Skin of body (tissue), 1 donor: ENCODE measurements at regions not wholly inside any gene's neighbourhood (a gene's known extent, or its start where the extent isn't known, plus 50 kb on each side); places are given as distances from the start of the nearest gene placed in this dataset.
"Not testable (repeated sequence)": the region's sequence is repeated elsewhere in the genome, so short reads cannot be mapped to it uniquely, and the experiment has no call there.

Experiments
- DNase-seq: peaks from one replicate; lab custom pipeline; 2025; lab: John Stamatoyannopoulos, UW

DNA sequence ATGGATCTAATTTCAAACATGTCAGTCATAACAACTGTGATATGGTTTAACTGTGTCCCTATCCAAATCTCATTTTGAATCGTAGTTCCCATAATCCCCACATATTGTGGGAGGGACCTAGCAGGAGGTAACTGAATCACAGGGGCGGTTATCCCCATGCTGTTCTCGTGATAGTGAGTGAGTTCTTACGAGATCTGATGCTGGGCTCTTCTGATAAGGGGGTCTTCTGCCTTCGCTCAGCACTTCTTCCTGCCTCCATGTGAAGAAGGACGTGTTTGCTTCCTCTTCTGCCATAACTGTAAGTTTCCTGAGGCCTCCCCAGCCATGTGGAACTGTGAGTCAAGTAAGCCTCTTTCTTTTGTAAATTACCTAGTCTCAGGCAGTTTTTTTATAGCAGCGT is 138.0 kb upstream of the PCGF5 start:
- DNase-seq = no peak

- DNase-seq = no peak
These were observed 131.9 kb upstream of the PCGF5 start for GRCh38 chr10:91088300-91089140.

DNA sequence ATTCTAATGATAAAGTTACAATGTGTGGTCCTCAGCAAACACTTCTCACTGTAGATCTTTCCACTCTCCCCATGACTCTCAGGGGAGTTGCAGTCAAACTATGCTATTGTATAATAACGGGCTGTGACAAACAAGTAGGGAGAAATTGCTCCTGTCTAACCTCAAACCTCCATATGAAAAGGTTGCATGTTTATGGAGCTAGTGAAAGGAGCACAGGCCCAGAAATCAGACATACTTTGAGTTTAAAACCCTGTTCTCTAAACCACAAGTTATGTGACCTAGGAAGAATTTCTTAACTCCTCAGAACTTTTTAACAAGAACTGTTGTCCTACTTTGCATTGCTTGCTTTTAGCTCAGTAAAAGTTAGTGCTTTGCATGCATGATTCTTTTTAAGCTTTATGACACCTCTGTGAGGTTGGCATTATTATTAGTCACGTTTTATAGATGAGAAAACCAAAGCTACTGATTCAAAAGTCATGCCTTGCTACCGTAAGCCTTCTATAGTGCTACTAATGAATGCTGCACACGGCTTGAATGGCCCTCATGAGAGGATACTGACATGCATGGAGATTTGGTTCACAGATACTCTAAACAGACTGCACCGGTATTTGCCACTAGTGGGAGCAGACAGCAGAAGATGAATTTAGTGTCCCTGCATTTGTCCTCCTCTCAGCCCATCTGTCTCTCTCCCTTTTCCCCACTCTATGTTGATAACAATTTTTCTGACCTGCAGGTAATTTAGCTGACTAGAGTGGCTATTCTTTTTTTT is 129.5 kb upstream of the PCGF5 start:
- no peak for DNase-seq

DNA sequence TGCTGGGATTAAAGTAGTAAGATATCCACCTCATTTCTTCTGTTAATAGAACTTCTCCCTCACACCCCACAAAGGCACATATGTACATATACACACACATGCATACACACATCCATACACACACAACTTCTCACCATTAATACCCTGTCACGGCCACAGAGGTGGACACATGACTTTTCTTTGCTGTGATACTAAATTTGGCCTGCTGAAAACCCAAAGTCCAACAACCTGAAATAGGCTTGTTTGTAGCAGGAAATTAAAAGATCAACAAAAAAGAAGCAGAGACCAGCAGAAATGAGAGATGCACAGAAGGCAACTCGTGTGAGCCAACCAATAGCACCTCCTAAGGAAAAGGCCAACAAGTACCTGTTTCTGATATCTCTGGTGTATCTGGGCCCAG is 128.7 kb upstream of the PCGF5 start:
- DNase-seq = no peak

DNA sequence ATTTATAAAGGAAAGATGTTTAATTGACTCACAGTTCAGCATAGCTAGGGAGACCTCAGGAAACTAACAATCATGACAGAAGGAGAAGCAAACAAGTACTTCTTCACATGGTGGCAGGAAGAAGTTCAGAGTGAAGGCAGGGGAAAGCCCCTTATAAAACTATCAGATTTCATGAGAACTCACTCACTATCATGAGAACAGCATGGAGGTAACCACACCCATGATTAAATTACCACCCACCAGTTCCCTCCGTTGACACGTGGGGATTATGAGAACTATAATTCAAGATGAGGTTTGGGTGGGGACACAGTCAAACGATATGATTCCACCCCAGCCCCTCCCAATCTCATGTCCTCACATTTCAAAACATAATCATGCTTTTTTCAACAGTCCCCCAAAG is 124.2 kb upstream of the PCGF5 start:
- DNase-seq = no peak

GRCh38 chr10:91097313-91097712 is 123.2 kb upstream of the PCGF5 start:
- no peak for DNase-seq

DNA sequence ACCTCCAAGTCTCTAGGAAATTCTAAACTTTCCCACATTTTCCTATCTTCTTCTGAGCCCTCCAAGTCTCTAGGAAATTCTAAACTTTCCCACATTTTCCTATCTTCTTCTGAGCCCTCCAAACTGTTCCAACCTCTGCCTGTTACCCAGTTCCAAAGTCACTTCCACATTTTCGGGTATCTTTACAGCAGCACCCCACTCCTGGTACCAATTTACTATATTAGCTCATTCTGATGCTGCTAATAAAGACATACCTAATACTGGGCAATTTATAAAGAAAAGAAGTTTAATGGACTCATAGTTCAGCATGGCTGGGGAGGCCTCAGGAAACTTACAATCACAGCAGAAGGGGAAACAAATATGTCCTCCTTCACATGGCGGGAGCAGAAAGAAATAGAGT is 122.4 kb upstream of the PCGF5 start:
- DNase-seq = not testable (repeated sequence)

GRCh38 chr10:91103384-91104192 is 116.9 kb upstream of the PCGF5 start:
- DNase-seq = no peak

- DNase-seq = no peak
These were observed 116.0 kb upstream of the PCGF5 start for GRCh38 chr10:91104193-91105041.

DNA sequence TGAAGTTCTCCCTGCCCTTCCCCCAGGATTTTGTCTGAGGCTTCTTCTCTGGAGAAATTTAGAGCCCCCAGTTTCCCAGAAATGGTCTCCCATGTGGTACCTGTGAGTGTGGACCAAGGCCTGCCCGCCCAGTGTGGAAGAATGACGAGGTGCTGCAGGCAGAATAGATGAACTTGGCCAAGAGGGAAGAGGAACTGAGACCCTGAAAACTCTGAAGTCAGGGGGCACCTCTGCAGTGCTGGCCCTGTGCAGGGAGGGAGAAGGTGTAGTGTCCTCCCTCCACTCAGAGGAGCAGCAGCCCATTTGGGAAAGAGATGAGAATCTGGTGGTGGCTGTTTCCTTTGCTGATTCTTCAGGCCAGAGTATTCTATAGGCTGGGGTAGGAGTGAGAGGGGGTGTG is 115.2 kb upstream of the PCGF5 start:
- DNase-seq = no peak

GRCh38 chr10:91108820-91109219 is 111.6 kb upstream of the PCGF5 start:
- no peak for DNase-seq

DNA sequence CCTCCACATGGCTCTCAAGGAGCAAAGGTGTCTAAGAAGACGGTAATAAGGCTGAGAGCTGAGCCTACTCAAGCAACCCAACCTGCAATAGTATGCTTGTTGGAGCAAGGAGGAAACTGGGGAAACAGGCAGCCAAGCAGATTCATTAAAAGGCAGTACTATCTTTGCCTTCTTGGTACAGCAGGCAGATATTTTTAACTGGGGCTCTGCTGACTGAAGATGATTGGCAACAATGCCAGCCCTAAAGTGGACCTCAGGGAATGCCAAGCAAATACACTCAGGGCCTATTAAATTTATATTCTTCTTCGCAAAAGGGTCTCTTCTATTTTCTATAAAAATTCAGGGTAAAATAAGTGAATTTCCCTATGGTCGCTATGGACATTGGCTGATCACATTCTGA is 109.4 kb upstream of the PCGF5 start:
- DNase-seq = no peak

DNA sequence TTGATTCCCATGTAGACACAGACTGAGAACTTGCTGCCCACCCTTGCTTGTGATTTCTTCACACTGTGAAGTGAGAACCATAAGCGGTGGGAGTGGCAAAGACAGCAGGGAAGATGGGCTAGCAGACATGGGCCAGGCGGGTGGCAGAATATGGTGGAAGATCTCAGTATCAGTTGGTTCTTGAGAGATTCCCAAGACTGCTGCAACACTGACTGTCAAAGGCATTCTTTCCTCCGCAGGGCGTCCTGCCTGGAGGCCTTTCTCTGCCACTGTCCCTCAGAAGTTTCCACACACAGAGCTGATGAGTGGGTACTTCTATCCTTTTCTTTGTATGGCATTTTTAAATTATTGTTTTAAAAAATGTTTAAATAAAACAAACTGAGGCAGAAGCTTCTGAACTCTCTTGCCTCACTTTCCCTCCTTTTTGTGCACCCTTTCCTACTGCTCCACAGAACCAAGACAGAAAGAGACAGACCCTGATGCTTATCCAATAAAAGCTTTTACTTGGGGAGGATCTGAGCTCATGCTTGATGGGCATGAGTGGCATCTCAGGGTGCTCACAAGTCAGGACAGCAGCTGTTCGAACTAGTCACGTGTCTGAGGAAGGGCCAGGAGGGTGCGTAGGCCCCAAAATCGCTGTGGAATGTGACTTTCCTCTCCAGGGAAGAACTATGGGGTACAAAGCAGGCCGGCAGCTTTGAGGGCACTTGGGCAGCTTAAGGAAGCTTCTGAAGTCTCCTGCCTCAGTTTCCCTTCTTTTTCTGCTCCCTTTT is 104.7 kb upstream of the PCGF5 start:
- DNase-seq = no peak

- no peak for DNase-seq
These were observed 103.0 kb upstream of the PCGF5 start for GRCh38 chr10:91117505-91117904.

DNA sequence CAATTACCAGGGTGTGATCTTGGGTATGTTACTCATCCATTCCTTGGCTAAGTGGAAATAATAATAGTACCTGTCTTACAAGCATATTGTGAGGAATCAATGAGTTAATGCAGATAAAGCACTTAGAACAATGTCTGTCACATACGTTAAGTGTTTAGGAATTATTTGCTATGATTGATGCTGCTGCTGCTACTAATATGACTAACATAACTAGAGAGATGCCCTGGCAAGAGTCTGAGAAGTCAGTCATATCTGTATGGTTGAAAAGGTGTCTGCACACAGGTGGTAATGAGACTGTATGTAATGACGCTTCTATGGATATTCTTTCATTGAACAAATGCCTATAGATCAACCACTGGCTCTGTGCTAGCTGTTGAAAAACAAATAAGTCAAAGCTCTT is 100.1 kb upstream of the PCGF5 start:
- DNase-seq = no peak

DNA sequence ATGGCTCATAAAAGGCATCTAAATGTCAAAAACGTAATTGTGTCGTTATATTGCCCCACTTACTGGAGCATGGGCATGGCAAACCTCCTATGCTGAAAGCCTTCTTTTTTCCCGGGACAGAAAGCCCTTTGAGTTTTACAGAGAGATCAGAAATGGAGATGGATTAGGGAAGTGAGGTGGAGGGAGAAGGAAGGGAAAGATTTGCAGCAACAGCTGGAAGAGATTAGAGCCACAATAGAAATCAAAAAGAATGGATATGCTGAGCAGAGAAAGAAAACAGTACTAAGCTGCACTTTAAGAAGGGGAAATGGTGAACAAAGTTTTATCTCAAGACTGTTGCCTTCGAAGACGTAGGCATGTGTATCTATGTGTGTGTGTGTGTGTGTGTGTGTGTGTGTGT is 97.2 kb upstream of the PCGF5 start:
- no peak for DNase-seq

DNA sequence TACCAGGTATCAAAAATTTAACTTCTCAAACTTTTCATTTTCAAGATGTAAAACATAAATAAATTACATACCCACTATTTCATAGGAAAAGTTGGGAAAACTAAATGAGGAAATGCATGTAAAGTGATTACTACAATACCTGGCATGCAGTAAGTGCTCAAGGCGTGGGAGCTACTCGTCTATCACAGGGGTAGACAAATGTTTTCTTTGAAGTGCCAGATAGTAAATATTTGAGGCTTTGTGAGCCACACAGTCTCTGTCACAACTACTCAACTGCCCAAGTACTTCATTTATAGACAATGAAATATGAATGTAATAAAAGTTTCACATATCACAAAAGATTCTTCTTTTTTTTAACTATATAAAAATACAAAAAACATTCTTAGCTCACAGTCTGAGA is 96.4 kb upstream of the PCGF5 start:
- no peak for DNase-seq

- DNase-seq = no peak
These were observed 94.0 kb upstream of the PCGF5 start for GRCh38 chr10:91126471-91126870.

DNA sequence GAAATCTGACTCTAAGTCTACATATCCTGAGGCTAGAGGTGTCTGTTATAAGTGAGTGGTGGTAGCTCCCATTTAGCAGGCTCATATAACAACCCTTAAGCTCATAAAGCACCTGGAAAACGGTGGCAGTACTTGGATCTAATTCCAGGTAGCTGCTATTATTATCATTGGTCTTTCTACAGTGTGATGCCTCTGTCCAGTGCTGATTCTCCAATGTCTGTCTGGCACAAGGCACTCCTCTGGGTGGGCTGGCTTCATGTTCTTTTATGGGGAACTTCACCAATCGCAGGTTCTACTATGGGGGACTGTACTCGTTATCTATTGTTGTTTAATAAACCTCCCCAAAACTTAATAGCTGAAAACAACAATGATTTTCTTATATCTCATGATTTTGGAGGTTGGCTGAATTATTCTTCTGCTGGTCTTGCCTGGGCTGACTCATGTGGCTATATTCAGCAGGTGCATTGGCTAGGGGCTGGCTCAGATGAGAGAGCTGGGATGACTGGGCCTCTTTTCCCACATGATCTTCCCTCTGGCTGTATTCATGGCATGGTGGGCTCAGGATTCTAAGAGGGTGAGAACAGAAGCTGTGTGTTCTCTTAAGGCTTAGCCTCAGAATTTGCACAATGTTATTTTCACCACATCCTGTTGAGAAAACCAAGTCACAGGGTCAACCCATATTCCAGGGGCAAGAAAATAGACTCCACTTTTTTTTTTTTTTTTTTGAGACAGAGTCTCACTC is 93.0 kb upstream of the PCGF5 start:
- DNase-seq = no peak

GRCh38 chr10:91135113-91135512 is 85.3 kb upstream of the PCGF5 start:
- no peak for DNase-seq
